ENCODE measurements at regions not wholly inside any gene's neighbourhood (a gene's known extent, or its start where the extent isn't known, plus 50 kb on each side); places are given as distances from the start of the nearest gene placed in this dataset.

DNA sequence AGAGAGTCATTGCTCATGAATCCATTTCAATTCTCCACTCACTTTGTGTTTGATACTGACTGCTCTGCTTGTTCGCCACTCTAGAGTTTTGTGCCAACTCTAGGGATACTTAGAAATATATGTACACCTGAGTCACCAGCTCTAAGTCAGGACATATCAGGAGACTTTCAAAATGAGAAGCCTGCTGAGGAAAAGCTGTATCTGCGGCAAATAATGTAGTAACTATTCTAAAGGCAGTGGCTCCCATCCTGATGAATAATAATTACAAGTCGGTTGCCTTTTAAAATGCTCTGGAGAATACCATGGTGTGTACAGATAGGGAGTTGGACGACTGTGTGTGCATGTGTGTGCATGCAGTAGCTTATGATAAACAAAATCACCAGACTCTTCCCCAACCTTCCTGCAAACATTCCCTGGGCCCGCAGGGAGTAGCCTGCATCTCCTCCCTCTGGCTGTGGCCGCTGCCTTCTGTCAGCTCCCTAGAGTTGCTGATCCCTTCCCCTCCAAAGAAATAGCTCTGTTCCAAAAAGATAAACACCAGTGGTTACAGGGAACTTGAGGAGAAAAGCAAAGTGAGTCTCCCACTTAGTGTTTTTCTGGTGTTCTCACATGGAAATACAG lies 346.3 kb upstream of the UMPS start:
- intact Hi-C loops (cut with DNase I), result no loop called here
- Histone ChIP-seq H3K9me3 (ENCODE audit: control insufficient read depth in 2 of 3, insufficient read depth in 1 of 3, low read length in 3 of 3) (no peaks in the 10 kb centered on the region), H3K27ac (ENCODE audit: low read depth in 2 of 2, low read length in 2 of 2) (no peak overlapping the region), H3K36me3 (ENCODE audit: control insufficient read depth in 2 of 3, insufficient read depth in 3 of 3, low read length in 3 of 3) (no peaks in the 10 kb centered on the region), H3K27me3 (ENCODE audit: control insufficient read depth, insufficient read depth, low read length) (no peaks in the 10 kb centered on the region), H3K4me1 (ENCODE audit: control insufficient read depth in 2 of 3, insufficient read depth in 2 of 3, low read depth in 1 of 3, low read length in 3 of 3) (peaks cover 0 to 5% (median 0%) of the 10 kb centered on the region in 3 donors), H3K4me3 (ENCODE audit: low read length in 3 of 3) (no peak overlapping the region), H3K9ac (ENCODE audit: low read length in 3 of 3) (no peak overlapping the region)
- no peak for DNase-seq
- FAIRE-seq, result no peak
- no peak for TF ChIP-seq CTCF (IDR thresholded peaks at IDR 0.05; ENCODE audit: borderline replicate concordance, extremely low read depth, insufficient read depth)

- FAIRE-seq (no peak), DNase-seq (no peak)
- H3K4me1 ChIP-seq (ENCODE audit: control insufficient read depth in 2 of 3, insufficient read depth in 2 of 3, low read depth in 1 of 3, low read length in 3 of 3), result peaks cover 0 to 5% (median 0%) of the 10 kb centered on the region in 3 donors
- no peaks in the 10 kb centered on the region for H3K36me3 ChIP-seq (ENCODE audit: control insufficient read depth in 2 of 3, insufficient read depth in 3 of 3, low read length in 3 of 3)
- no peaks in the 10 kb centered on the region for H3K9me3 ChIP-seq (ENCODE audit: control insufficient read depth in 2 of 3, insufficient read depth in 1 of 3, low read length in 3 of 3)
- no peak overlapping the region for H3K4me3 ChIP-seq (ENCODE audit: low read length in 3 of 3)
- no peak overlapping the region for H3K27ac ChIP-seq (ENCODE audit: low read depth in 2 of 2, low read length in 2 of 2)
- TF ChIP-seq CTCF (IDR thresholded peaks at IDR 0.05; ENCODE audit: borderline replicate concordance, extremely low read depth, insufficient read depth), result no peak
- H3K27me3 ChIP-seq (ENCODE audit: control insufficient read depth, insufficient read depth, low read length), result no peaks in the 10 kb centered on the region
- H3K9ac ChIP-seq (ENCODE audit: low read length in 3 of 3), result no peak overlapping the region
- intact Hi-C loops (cut with DNase I), result no loop called here
Observed at GRCh38 chr3:124384527-124384926, 345.7 kb upstream of the UMPS start.

DNA sequence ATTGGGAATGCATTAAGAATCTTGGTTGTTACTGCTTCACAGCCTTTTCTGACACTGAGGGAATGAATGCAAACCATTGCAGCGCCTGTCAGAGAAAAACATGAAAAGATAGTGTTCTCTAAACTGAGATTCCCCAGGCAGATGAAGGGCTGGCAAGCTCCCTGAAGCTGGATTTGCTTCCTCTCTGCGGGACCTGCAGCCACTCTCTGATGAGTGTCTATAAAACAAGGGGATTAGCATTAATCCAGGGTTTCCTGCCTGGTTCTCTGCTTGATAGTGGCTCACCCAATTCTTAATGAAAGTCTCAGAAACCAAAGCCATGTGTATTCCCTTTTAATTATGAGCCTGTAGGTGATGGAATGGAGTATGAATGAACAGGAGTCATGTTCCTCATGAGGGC lies 344.3 kb upstream of the UMPS start:
- H3K27ac ChIP-seq (ENCODE audit: low read depth in 2 of 2, low read length in 2 of 2), result no peak overlapping the region
- no peak for TF ChIP-seq CTCF (IDR thresholded peaks at IDR 0.05; ENCODE audit: borderline replicate concordance, extremely low read depth, insufficient read depth)
- no peak for FAIRE-seq
- no peak overlapping the region for H3K9ac ChIP-seq (ENCODE audit: low read length in 3 of 3)
- no peak overlapping the region for H3K4me3 ChIP-seq (ENCODE audit: low read length in 3 of 3)
- intact Hi-C loops (cut with DNase I), result no loop called here
- H3K36me3 ChIP-seq (ENCODE audit: control insufficient read depth in 2 of 3, insufficient read depth in 3 of 3, low read length in 3 of 3), result no peaks in the 10 kb centered on the region
- no peaks in the 10 kb centered on the region for H3K27me3 ChIP-seq (ENCODE audit: control insufficient read depth, insufficient read depth, low read length)
- DNase-seq, result no peak
- H3K9me3 ChIP-seq (ENCODE audit: control insufficient read depth in 2 of 3, insufficient read depth in 1 of 3, low read length in 3 of 3), result no peaks in the 10 kb centered on the region
- peaks cover 0 to 5% (median 0%) of the 10 kb centered on the region in 3 donors for H3K4me1 ChIP-seq (ENCODE audit: control insufficient read depth in 2 of 3, insufficient read depth in 2 of 3, low read depth in 1 of 3, low read length in 3 of 3)
